NCI-H1694 (cell line): ENCODE measurements at regions not wholly inside any gene's neighbourhood (a gene's known extent, or its start where the extent isn't known, plus 50 kb on each side); places are given as distances from the start of the nearest gene placed in this dataset.
"Not testable (repeated sequence)": the region's sequence is repeated elsewhere in the genome, so short reads cannot be mapped to it uniquely, and the experiment has no call there.

Experiments used
- DNase-seq: peaks from one replicate; lab custom pipeline; 2025; lab: John Stamatoyannopoulos, UW

DNA sequence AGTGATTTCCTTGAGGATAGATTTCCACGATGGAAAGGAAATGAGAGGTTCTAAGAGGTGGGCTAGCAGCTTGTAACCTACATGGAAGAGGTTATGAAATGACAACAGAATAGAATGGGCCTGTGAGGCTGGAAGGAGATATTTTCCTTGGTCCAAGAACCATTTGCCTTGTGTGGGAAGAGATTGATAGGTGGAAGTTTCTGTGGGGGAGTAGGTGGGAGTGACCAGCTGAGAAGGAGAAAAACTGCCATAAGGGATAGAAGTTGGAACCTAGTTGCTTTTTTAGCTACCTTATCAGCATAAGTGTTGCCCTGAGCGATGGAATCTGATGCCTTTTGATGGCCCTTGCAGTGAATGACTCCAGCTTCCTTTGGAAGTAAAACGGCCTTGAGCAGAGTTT, 60.4 kb upstream of the NAA35 start:
- not testable (repeated sequence) for DNase-seq

DNA sequence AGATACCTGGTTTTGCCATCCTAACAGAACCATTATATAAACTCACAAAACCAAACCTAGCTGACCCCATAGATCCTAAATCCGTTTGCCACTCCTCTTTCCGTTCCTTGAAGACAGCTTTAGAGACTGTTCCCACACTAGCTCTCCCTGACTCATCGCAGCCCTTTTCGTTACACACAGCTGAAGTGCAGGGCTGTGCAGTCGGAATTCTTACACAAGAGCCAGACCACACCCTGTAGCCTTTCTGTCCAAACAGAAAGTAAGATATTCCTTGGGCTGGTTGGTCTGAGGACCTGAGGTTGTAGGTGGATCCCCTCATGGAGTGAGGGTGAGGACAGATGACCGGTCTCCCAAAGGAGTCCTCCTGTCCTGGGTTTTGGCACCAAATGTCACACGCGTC, 56.7 kb upstream of the NAA35 start:
- no peak for DNase-seq

DNA sequence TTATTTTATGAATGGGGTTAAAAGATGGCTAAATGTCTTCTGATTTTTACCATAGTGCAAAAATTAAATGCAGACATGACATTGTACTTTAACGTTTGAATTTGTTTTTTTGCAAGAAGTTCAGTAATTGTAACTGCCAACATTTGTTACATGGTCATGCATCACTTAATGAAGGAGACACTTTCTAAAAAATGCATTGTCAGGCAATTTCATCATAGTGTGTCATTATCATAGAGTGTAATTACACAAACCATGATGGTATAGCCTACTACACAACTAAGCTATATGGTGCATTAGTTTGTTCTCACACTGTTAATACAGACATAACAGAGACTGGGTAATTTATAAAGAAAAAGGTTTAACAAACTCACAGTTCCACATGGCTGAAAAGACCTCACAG, 50.0 kb upstream of the NAA35 start:
- no peak for DNase-seq
